H1 (cell line): ENCODE measurements at regions not wholly inside any gene's neighbourhood (a gene's known extent, or its start where the extent isn't known, plus 50 kb on each side); places are given as distances from the start of the nearest gene placed in this dataset.

ENCODE experiments used
- CTCF ChIA-PET: fragments of 300-600 bp; sonication (Branson Sonifier 250); formaldehyde crosslinking; loops from one replicate; lab custom pipeline; 2021; ENCODE audit not compliant: partially characterized antibody; lab: Charles Lee
- POLR2A ChIA-PET: fragments of 300-600 bp; sonication (Branson Sonifier 250); formaldehyde crosslinking; loops from one replicate; lab custom pipeline; 2021; ENCODE audit warnings: inconsistent platforms; ENCODE audit not compliant: partially characterized antibody; lab: Charles Lee
- DNase-seq, 2 experiments: peaks; one replicate each; pipeline versions ENCODE4 v3.0.0 to v3.0.0-alpha.2; 2010 to 2022; ENCODE audit warnings: low spot score in 2 of 2, low read depth in 1 of 2, mixed read lengths in 1 of 2
- FAIRE-seq: peaks from 2 replicates; lab custom pipeline; 2011; peaks lifted over from hg19 to GRCh38; lab: Jason Lieb, UNC
- H2AFZ ChIP-seq: 2 replicates; pipeline ENCODE4 v1.8.1; 2012; ENCODE audit warnings: low read length, inconsistent platforms
- H2AK5ac ChIP-seq: 2 replicates; pipeline ENCODE4 v1.6.1; 2013; ENCODE audit warnings: low read depth, low read length
- H2BK120ac ChIP-seq: replicated peaks from 2 replicates; pipeline ENCODE3; 2013; ENCODE audit warnings: low read depth, low read length, inconsistent platforms
- H2BK12ac ChIP-seq: 2 replicates; pipeline ENCODE4 v1.6.1; 2013; ENCODE audit warnings: low read depth, low read length
- H2BK15ac ChIP-seq: 2 replicates; pipeline ENCODE4 v1.6.1; 2013; ENCODE audit warnings: low read length
- H2BK20ac ChIP-seq: 2 replicates; pipeline ENCODE4 v1.6.1; 2013; ENCODE audit warnings: low read length
- H2BK5ac ChIP-seq: 2 replicates; pipeline ENCODE4 v1.6.1; 2013; ENCODE audit warnings: low read depth, low read length
- H3K14ac ChIP-seq: 2 replicates; pipeline ENCODE4 v1.6.1; 2013; ENCODE audit warnings: inconsistent platforms; ENCODE audit not compliant: insufficient read length
- H3K18ac ChIP-seq: 2 replicates; pipeline ENCODE4 v1.6.1; 2013; ENCODE audit warnings: low read length; ENCODE audit errors: extremely low read depth
- H3K23ac ChIP-seq: 2 replicates; pipeline ENCODE4 v1.6.1; 2013; ENCODE audit warnings: inconsistent platforms; ENCODE audit not compliant: insufficient read length
- H3K23me2 ChIP-seq: 2 replicates; pipeline ENCODE4 v1.6.1; 2013; ENCODE audit warnings: low read depth, low read length
- H3K27ac ChIP-seq: 2 replicates; pipeline ENCODE4 v1.6.1; 2011; ENCODE audit warnings: low read depth, low read length, inconsistent platforms
- H3K27me3 ChIP-seq, 4 experiments: replicated peaks in 1 of 4; 1 replicate in 1 of 4; 2 replicates in 3 of 4; pipeline versions ENCODE4 v1.6.1 to v1.8.1; 2011 to 2013; ENCODE audit warnings: low read length in 3 of 4, mild to moderate bottlenecking in 3 of 4, inconsistent platforms in 2 of 4, mixed read lengths in 2 of 4, moderate library complexity in 1 of 4; ENCODE audit not compliant: control insufficient read depth in 3 of 4, insufficient read depth in 3 of 4; ENCODE audit errors: extremely low read depth in 1 of 4
- H3K36me3 ChIP-seq, 4 experiments: 2 replicates each; pipeline versions ENCODE4 v1.6.1 to v1.8.1; 2011 to 2013; ENCODE audit warnings: mild to moderate bottlenecking in 4 of 4, low read length in 3 of 4, moderate library complexity in 2 of 4, control low read depth in 1 of 4, inconsistent platforms in 1 of 4; ENCODE audit not compliant: insufficient read depth in 4 of 4, control insufficient read depth in 2 of 4
- H3K4ac ChIP-seq: replicated peaks from 2 replicates; pipeline ENCODE3; 2013; ENCODE audit warnings: low read length, low read depth, mixed read lengths, inconsistent platforms; ENCODE audit not compliant: insufficient read length
- H3K4me1 ChIP-seq, 4 experiments: replicated peaks in 1 of 4; 1 replicate in 1 of 4; 2 replicates in 3 of 4; pipeline versions ENCODE4 v1.6.1 to v1.8.1; 2011 to 2013; ENCODE audit warnings: low read length in 3 of 4, inconsistent platforms in 2 of 4, mixed read lengths in 1 of 4; ENCODE audit not compliant: insufficient read depth in 4 of 4, control insufficient read depth in 3 of 4
- H3K4me2 ChIP-seq, 2 experiments: 2 replicates each; pipeline versions ENCODE4 v1.6.1 to v1.8.1; 2011 to 2013; ENCODE audit warnings: low read depth in 2 of 2, low read length in 2 of 2, control low read depth in 1 of 2, inconsistent platforms in 1 of 2, mild to moderate bottlenecking in 1 of 2; ENCODE audit not compliant: insufficient read depth in 1 of 2
- H3K4me3 ChIP-seq, 4 experiments: fragments of 200-600, 300-600 bp in 1 of 4; sonication (generic), shearing (Covaris generic), sonication (Bioruptor Twin) in 1 of 4; 2 replicates each; pipeline versions ENCODE4 v1.5.1 to v1.8.1; 2011 to 2016; ENCODE audit warnings: low read length in 4 of 4, low read depth in 3 of 4, control low read depth in 2 of 4, inconsistent platforms in 2 of 4, mild to moderate bottlenecking in 2 of 4, mixed read lengths in 1 of 4, moderate library complexity in 1 of 4; ENCODE audit not compliant: insufficient read depth in 2 of 4; ENCODE audit errors: extremely low read depth in 1 of 4
- H3K56ac ChIP-seq: replicated peaks from 2 replicates; pipeline ENCODE3; 2013; ENCODE audit warnings: low read depth, mild to moderate bottlenecking, mixed read lengths, low read length, inconsistent platforms; ENCODE audit not compliant: insufficient read length
- H3K79me1 ChIP-seq: 2 replicates; pipeline ENCODE4 v1.6.1; 2013; ENCODE audit warnings: low read depth, low read length, control low read depth
- H3K79me2 ChIP-seq, 2 experiments: 2 replicates each; pipeline versions ENCODE4 v1.6.1 to v1.8.1; 2012 to 2013; ENCODE audit warnings: low read length in 2 of 2, mild to moderate bottlenecking in 2 of 2, inconsistent platforms in 1 of 2; ENCODE audit not compliant: insufficient read depth in 2 of 2, control insufficient read depth in 1 of 2
- H3K9ac ChIP-seq, 4 experiments: replicated peaks in 1 of 4; 1 replicate in 1 of 4; 2 replicates in 3 of 4; pipeline versions ENCODE4 v1.6.1 to v1.8.1; 2011 to 2013; ENCODE audit warnings: low read depth in 3 of 4, low read length in 3 of 4, control low read depth in 2 of 4, mild to moderate bottlenecking in 2 of 4, moderate library complexity in 2 of 4, inconsistent platforms in 1 of 4; ENCODE audit errors: extremely low read depth in 1 of 4
- H3K9me3 ChIP-seq, 2 experiments: 2 replicates each; pipeline versions ENCODE4 v1.6.1 to v1.8.1; 2012 to 2013; ENCODE audit warnings: mild to moderate bottlenecking in 2 of 2, moderate library complexity in 2 of 2, control low read depth in 1 of 2, inconsistent platforms in 1 of 2, low read depth in 1 of 2, low read length in 1 of 2, mixed read lengths in 1 of 2; ENCODE audit not compliant: insufficient read depth in 2 of 2
- H4K20me1 ChIP-seq, 2 experiments: replicated peaks in 1 of 2; 2 replicates each; pipeline versions ENCODE3 to v1.8.1; 2011 to 2013; ENCODE audit warnings: inconsistent platforms in 2 of 2, low read length in 2 of 2, mild to moderate bottlenecking in 1 of 2; ENCODE audit not compliant: insufficient read depth in 2 of 2, control insufficient read depth in 1 of 2
- H4K5ac ChIP-seq: 2 replicates; pipeline ENCODE4 v1.6.1; 2013; ENCODE audit warnings: low read length, low read depth, mixed read lengths, inconsistent platforms; ENCODE audit not compliant: insufficient read length
- H4K8ac ChIP-seq: 2 replicates; pipeline ENCODE4 v1.8.0; 2013; ENCODE audit warnings: mild to moderate bottlenecking, moderate library complexity, low read length, inconsistent platforms; ENCODE audit not compliant: insufficient read depth; ENCODE audit errors: extremely low read depth
- H4K91ac ChIP-seq: replicated peaks from 2 replicates; pipeline ENCODE3; 2013; ENCODE audit warnings: low read length, mixed read lengths, inconsistent platforms; ENCODE audit not compliant: insufficient read length
- ASH2L ChIP-seq: fragments of 200-600, 300-600 bp; sonication (generic); IDR thresholded peaks from one replicate; pipeline ENCODE4 v1.7.1; 2017; ENCODE audit warnings: low read length
- CHD1 ChIP-seq: IDR thresholded peaks from 2 replicates; pipeline ENCODE4 v1.6.1; 2012; ENCODE audit warnings: low read depth, low read length, improper control_type of control experiment
- CTBP2 ChIP-seq: IDR thresholded peaks from 2 replicates; pipeline ENCODE4 v1.7.0; 2011; ENCODE audit warnings: borderline replicate concordance, mild to moderate bottlenecking, moderate library complexity, mixed read lengths, low read length; ENCODE audit not compliant: insufficient read depth, insufficient read length
- E2F6 ChIP-seq: IDR thresholded peaks from 2 replicates; pipeline ENCODE4 v1.6.1; 2012; ENCODE audit warnings: inconsistent platforms
- EP300 ChIP-seq, 2 experiments: IDR thresholded peaks; 1 replicate in 1 of 2; 2 replicates in 1 of 2; pipeline ENCODE4 v1.6.1; 2011 to 2012; ENCODE audit warnings: low read depth in 2 of 2, low read length in 2 of 2, mild to moderate bottlenecking in 2 of 2, borderline replicate concordance in 1 of 2, inconsistent platforms in 1 of 2, moderate library complexity in 1 of 2
- JUN ChIP-seq: IDR thresholded peaks from 2 replicates; pipeline ENCODE4 v1.6.1; 2011; ENCODE audit warnings: low read depth, mild to moderate bottlenecking, improper control_type of control experiment, low read length
- NANOG ChIP-seq: IDR thresholded peaks from 2 replicates; pipeline ENCODE4 v1.6.1; 2011; ENCODE audit warnings: low read length, low read depth, mild to moderate bottlenecking, inconsistent platforms; ENCODE audit not compliant: insufficient read depth, poor library complexity, severe bottlenecking
- PHF8 ChIP-seq: fragments of 200-600 bp; sonication (generic); conservative IDR thresholded peaks from 2 replicates; pipeline ENCODE4 v1.7.1; 2012; ENCODE audit warnings: low read depth, mild to moderate bottlenecking, inconsistent platforms, low read length, moderate library complexity
- POLR2A ChIP-seq, 2 experiments: IDR thresholded peaks; 1 replicate in 1 of 2; 2 replicates in 1 of 2; pipeline ENCODE4 v1.6.1; 2011; ENCODE audit warnings: low read depth in 2 of 2, low read length in 2 of 2, mild to moderate bottlenecking in 2 of 2; ENCODE audit errors: control extremely low read depth in 1 of 2
- SIRT6 ChIP-seq: IDR thresholded peaks from one replicate; pipeline ENCODE4 v1.7.1; 2012; ENCODE audit warnings: low read length, inconsistent platforms
- TCF12 ChIP-seq: IDR thresholded peaks from 2 replicates; pipeline ENCODE4 v1.6.1; 2011; ENCODE audit warnings: low read depth, mild to moderate bottlenecking, low read length
- WGBS, 2 experiments: shearing (Covaris generic) in 1 of 2; methylation state at CpG; one replicate each; pipeline versions ENCODE4 v1.1.6 to v1.1.7; 2013 to 2015; ENCODE audit warnings: low lambda C conversion rate in 2 of 2, mixed read lengths in 2 of 2, inconsistent platforms in 1 of 2, low coverage in 1 of 2, missing lambda C conversion rate in 1 of 2; ENCODE audit not compliant: insufficient replicate concordance in 2 of 2, insufficient coverage in 1 of 2, insufficient read length in 1 of 2; ENCODE audit errors: extremely low coverage in 1 of 2, missing lambda C conversion rate in 1 of 2; 5-methylcytosine and 5-hydroxymethylcytosine counted together

- TF ChIP-seq E2F6 = no peak
- no peak for TF ChIP-seq CTBP2
- TF ChIP-seq CHD1 = no peak
- TF ChIP-seq JUN = no peak
- TF ChIP-seq ASH2L = no peak
- no peak for TF ChIP-seq TCF12
- TF ChIP-seq NANOG = no peak
- no peak for TF ChIP-seq SIRT6
- TF ChIP-seq EP300 (IDR thresholded peaks at IDR 0.05; ENCODE audit: borderline replicate concordance in 1 of 2, low read depth in 2 of 2, low read length in 2 of 2) = no peak
- TF ChIP-seq PHF8 = no peak
- TF ChIP-seq POLR2A (IDR thresholded peaks at IDR 0.05; ENCODE audit: control extremely low read depth in 1 of 2, low read depth in 2 of 2, low read length in 2 of 2) = no peak
- Histone ChIP-seq H2BK5ac (no peak overlapping the region), H2BK20ac (no peak overlapping the region), H2AK5ac (no peak overlapping the region), H3K79me1 (no peaks in the 10 kb centered on the region), H3K4me1 (no peaks in the 10 kb centered on the region), H4K20me1 (no peaks in the 10 kb centered on the region), H3K23me2 (no peaks in the 10 kb centered on the region), H3K36me3 (no peaks in the 10 kb centered on the region), H3K4me3 (no peak overlapping the region), H3K27ac (no peak overlapping the region), H3K4ac (no peak overlapping the region), H3K79me2 (no peaks in the 10 kb centered on the region), H2BK120ac (no peak overlapping the region), H2BK12ac (no peak overlapping the region), H3K9ac (no peak overlapping the region), H3K23ac (no peak overlapping the region), H3K4me2 (no peak overlapping the region), H3K56ac (no peak overlapping the region), H4K5ac (no peak overlapping the region), H2AFZ (no peak overlapping the region), H2BK15ac (no peak overlapping the region), H3K18ac (no peak overlapping the region), H3K14ac (no peak overlapping the region), H4K91ac (no peak overlapping the region), H3K9me3 (no peaks in the 10 kb centered on the region), H4K8ac (no peak overlapping the region), H3K27me3 (no peaks in the 10 kb centered on the region)
- POLR2A ChIA-PET = no interaction called here
- 93% methylated on average over 4 of the region's 4 CpGs; no CpG with 5 or more reads in 1 of the 2 experiments for WGBS, 2 experiments
- FAIRE-seq = no peak
- no peak for DNase-seq
- CTCF ChIA-PET = interaction anchor here (1.3 kb wide), 1 partner anchor 209 kb away, joined by 3 read pairs; no protein-coding TSS in a partner anchor
Measured at GRCh38 chr7:15862016-15862780, 175.7 kb upstream of the MEOX2 start.
